OCI-LY3 (cell line): ENCODE measurements at regions not wholly inside any gene's neighbourhood (a gene's known extent, or its start where the extent isn't known, plus 50 kb on each side); places are given as distances from the start of the nearest gene placed in this dataset.
A peak's percentile ranks its signal among the peaks of the same experiment; 100 is the strongest.

Experiments
- H2AFZ ChIP-seq: fragments of 200-600, 300-600 bp; shearing (Covaris generic); 2 replicates; pipeline ENCODE4 v1.6.0; 2014; ENCODE audit warnings: antibody characterized with exemption, low read depth, low read length
- H3K27ac ChIP-seq: fragments of 200-600, 300-600 bp; sonication (generic); 2 replicates; pipeline ENCODE4 v1.5.1; 2014; ENCODE audit warnings: mild to moderate bottlenecking, low read length, moderate library complexity, mixed read lengths
- H3K27me3 ChIP-seq: fragments of 200-600, 300-600 bp; sonication (generic); 2 replicates; pipeline ENCODE4 v1.6.1; 2014; ENCODE audit warnings: low read depth, low read length, mixed read lengths
- H3K36me3 ChIP-seq: fragments of 200-600, 300-600 bp; sonication (generic); replicated peaks from 2 replicates; pipeline ENCODE3; 2014; ENCODE audit warnings: low read depth, low read length, mixed read lengths
- H3K4me1 ChIP-seq: fragments of 300-600, 200-600 bp; sonication (generic); 2 replicates; pipeline ENCODE4 v1.6.1; 2014; ENCODE audit warnings: low read length, mixed read lengths
- H3K4me2 ChIP-seq: fragments of 200-600, 300-600 bp; sonication (generic); 2 replicates; pipeline ENCODE4 v1.6.1; 2014; ENCODE audit warnings: low read length, mixed read lengths
- H3K4me3 ChIP-seq: fragments of 300-600, 200-600 bp; sonication (generic); 2 replicates; pipeline ENCODE4 v1.5.1; 2014; ENCODE audit warnings: antibody characterized with exemption, mild to moderate bottlenecking, low read length, moderate library complexity
- H3K79me2 ChIP-seq: fragments of 300-600, 200-600 bp; shearing (Covaris generic); 2 replicates; pipeline ENCODE4 v1.6.1; 2014; ENCODE audit warnings: mild to moderate bottlenecking, low read length, mixed read lengths
- H3K9ac ChIP-seq: fragments of 300-600, 200-600 bp; shearing (Covaris generic); 2 replicates; pipeline ENCODE4 v1.6.0; 2014; ENCODE audit warnings: mild to moderate bottlenecking, low read length, moderate library complexity
- H3K9me3 ChIP-seq: fragments of 200-600, 300-600 bp; shearing (Covaris generic); 2 replicates; pipeline ENCODE4 v1.6.1; 2014; ENCODE audit warnings: low read length, mixed read lengths; ENCODE audit not compliant: insufficient read depth
- H4K20me1 ChIP-seq: fragments of 200-600, 300-600 bp; sonication (generic); 2 replicates; pipeline ENCODE4 v1.6.1; 2016; ENCODE audit warnings: low read length, mixed read lengths; ENCODE audit not compliant: insufficient read depth
- EZH2phosphoT487 ChIP-seq: fragments of 200-600 bp; shearing (Covaris generic); IDR thresholded peaks from 2 replicates; pipeline ENCODE4 v1.6.1; 2018; ENCODE audit warnings: antibody characterized with exemption, mixed run types, low read depth
- TF ChIP-seq, protein P1 (sequence below): fragments of 200-600, 300-600 bp; sonication (generic); IDR thresholded peaks from 2 replicates; pipeline ENCODE4 v1.5.1; 2014; ENCODE audit warnings: antibody characterized with exemption, low read length, low read depth

DNA sequence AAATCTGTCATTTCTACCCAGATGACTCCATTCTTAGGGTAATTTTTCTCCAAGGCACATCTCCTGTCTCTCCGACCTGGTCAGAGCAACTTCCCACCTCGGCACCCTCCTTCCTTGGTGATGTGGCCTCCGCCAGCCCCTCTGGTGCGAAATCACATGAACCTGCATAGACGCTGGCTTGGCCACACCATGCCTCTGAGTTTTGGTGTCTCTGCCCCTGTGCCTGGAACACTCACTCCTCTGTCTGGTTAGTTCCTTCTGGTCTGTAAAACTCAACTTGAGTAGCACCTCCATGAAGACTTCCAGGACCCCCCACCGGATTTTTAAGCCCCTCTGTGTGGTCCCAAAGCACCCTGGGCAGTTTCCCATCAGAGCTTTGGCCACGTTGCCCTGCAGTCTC, 83.2 kb upstream of the OTOS start:
- TF ChIP-seq, protein P1, sequence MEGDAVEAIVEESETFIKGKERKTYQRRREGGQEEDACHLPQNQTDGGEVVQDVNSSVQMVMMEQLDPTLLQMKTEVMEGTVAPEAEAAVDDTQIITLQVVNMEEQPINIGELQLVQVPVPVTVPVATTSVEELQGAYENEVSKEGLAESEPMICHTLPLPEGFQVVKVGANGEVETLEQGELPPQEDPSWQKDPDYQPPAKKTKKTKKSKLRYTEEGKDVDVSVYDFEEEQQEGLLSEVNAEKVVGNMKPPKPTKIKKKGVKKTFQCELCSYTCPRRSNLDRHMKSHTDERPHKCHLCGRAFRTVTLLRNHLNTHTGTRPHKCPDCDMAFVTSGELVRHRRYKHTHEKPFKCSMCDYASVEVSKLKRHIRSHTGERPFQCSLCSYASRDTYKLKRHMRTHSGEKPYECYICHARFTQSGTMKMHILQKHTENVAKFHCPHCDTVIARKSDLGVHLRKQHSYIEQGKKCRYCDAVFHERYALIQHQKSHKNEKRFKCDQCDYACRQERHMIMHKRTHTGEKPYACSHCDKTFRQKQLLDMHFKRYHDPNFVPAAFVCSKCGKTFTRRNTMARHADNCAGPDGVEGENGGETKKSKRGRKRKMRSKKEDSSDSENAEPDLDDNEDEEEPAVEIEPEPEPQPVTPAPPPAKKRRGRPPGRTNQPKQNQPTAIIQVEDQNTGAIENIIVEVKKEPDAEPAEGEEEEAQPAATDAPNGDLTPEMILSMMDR, result no peak
- no peak for TF ChIP-seq EZH2phosphoT487
- Histone ChIP-seq H2AFZ (no peak overlapping the region), H3K27me3 (0 out of 2 replicates have a peak, but pooled peaks cover 4% of the 10 kb centered on the region), H3K9me3 (no peaks in the 10 kb centered on the region), H3K4me3 (no peak overlapping the region), H3K4me2 (no peak overlapping the region), H3K9ac (no peak overlapping the region), H3K79me2 (no peaks in the 10 kb centered on the region), H3K4me1 (no peaks in the 10 kb centered on the region), H4K20me1 (no peaks in the 10 kb centered on the region), H3K36me3 (no peaks in the 10 kb centered on the region), H3K27ac (no peak overlapping the region)

DNA sequence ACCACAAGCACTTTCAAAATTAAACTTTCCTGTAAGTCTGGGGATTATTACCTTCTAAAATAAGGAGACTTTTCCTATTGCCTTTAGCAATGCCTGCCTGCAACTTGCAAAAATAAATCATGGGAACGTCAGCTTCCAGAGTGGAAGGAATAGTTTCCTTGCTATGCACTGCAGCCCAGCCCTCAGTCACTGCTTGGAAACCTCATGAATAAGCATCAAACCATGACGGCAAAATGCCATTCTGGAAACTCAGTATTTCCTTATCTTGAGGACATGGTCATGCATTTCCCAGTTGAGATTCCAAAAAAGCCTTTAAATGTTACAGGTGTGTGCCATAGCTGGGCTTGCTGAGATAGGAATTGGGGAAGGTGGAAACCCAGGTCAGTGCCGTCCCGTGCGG, 84.2 kb upstream of the OTOS start:
- H3K4me2 ChIP-seq, result no peak overlapping the region
- no peaks in the 10 kb centered on the region for H3K36me3 ChIP-seq
- no peaks in the 10 kb centered on the region for H3K79me2 ChIP-seq
- H4K20me1 ChIP-seq, result no peaks in the 10 kb centered on the region
- H3K4me1 ChIP-seq, result no peaks in the 10 kb centered on the region
- H3K9me3 ChIP-seq, result no peaks in the 10 kb centered on the region
- H3K4me3 ChIP-seq, result no peak overlapping the region
- H3K9ac ChIP-seq, result no peak overlapping the region
- no peak for TF ChIP-seq EZH2phosphoT487
- TF ChIP-seq, protein P1, result no peak
- no peak overlapping the region for H2AFZ ChIP-seq
- 0 out of 2 replicates have a peak, but pooled peaks cover 4% of the 10 kb centered on the region for H3K27me3 ChIP-seq
- H3K27ac ChIP-seq, result no peak overlapping the region

DNA sequence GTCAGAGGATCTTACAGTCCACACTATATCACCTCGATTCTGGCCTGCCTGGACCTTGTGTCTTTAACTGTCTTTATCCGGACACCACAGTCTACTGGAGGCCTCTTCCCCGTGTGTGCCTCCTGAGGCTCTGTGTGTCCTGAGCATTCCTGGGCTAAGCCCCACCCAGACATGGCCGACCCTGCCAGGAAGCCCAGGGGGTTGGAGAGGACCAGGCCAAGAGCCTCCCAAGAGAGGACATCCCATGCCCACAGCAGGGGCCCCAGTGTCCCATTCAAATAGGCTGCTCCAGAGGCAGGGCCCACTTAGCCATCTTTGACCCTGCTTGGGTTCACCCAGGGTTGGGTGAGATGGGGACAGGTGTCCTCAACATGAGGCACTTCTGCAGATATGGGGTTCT, 84.7 kb upstream of the OTOS start:
- Histone ChIP-seq H3K27me3 (0 out of 2 replicates have a peak, but pooled peaks cover 4% of the 10 kb centered on the region), H3K36me3 (no peaks in the 10 kb centered on the region), H3K27ac (no peak overlapping the region), H3K4me2 (no peak overlapping the region), H3K9ac (no peak overlapping the region), H3K9me3 (no peaks in the 10 kb centered on the region), H3K79me2 (no peaks in the 10 kb centered on the region), H3K4me1 (no peaks in the 10 kb centered on the region), H4K20me1 (no peaks in the 10 kb centered on the region), H3K4me3 (no peak overlapping the region), H2AFZ (no peak overlapping the region)
- TF ChIP-seq, protein P1, result no peak
- TF ChIP-seq EZH2phosphoT487, result no peak

DNA sequence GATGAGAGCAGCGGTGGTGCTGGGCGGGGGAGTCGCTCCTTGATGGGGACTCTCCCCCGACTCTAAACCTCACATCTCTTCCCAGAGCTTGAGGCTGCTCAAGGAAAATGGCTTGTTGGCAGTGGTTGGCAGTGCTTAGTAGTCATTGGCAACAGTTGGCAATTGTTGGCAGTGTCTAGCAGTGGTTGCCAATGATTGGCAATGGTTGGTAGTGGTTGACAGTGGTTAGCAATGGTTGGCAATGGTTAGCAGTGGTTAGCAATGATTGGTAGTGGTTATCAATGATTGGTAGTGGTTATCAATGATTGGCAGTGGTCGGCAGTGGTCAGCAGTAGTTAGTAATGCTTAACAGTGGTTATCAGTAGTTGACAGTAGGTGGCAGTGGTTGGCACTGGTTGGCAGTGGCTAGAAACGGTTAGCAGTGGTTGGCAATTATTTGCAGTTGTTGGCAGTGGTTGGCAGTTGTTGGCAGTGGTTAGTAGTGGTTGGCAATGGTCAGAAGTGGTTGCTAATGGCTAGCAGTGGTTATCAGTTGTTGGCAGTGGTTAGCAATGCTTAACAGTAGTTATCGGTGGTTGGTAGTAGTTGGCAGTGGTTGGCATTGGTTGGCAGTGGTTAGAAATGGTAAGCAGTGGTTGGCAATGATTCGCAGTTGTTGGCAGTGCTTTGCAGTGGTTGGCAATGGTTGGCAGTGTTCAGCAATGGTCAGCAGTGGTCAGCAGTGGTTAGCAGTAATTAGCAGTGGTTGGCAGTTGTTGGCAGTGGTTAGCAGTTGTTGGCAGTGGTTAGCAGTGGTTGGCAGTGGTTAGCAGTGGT, 85.4 kb upstream of the OTOS start:
- no peaks in the 10 kb centered on the region for H3K79me2 ChIP-seq
- no peaks in the 10 kb centered on the region for H3K36me3 ChIP-seq
- TF ChIP-seq, protein P1, result peak; percentile 25
- TF ChIP-seq EZH2phosphoT487, result no peak
- H3K27ac ChIP-seq, result no peak overlapping the region
- no peak overlapping the region for H2AFZ ChIP-seq
- H3K27me3 ChIP-seq, result 0 out of 2 replicates have a peak, but pooled peaks cover 4% of the 10 kb centered on the region
- no peaks in the 10 kb centered on the region for H3K4me1 ChIP-seq
- no peaks in the 10 kb centered on the region for H4K20me1 ChIP-seq
- no peaks in the 10 kb centered on the region for H3K9me3 ChIP-seq
- no peak overlapping the region for H3K4me3 ChIP-seq
- no peak overlapping the region for H3K4me2 ChIP-seq
- no peak overlapping the region for H3K9ac ChIP-seq
